GM06990 (cell line): ENCODE measurements at regions not wholly inside any gene's neighbourhood (a gene's known extent, or its start where the extent isn't known, plus 50 kb on each side); places are given as distances from the start of the nearest gene placed in this dataset.
"Not testable (repeated sequence)": the region's sequence is repeated elsewhere in the genome, so short reads cannot be mapped to it uniquely, and the experiment has no call there.

Source experiments
- DNase-seq: peaks from one replicate; pipeline ENCODE4 v3.0.0-alpha.2; 2011; ENCODE audit not compliant: insufficient read length; ENCODE audit errors: extremely low read depth
- H3K27me3 ChIP-seq: replicated peaks from 2 replicates; pipeline ENCODE4 v1.6.0; 2011; ENCODE audit warnings: low read length; ENCODE audit not compliant: control insufficient read depth, insufficient read depth
- H3K36me3 ChIP-seq: 2 replicates; pipeline ENCODE4 v1.5.1; 2011; ENCODE audit warnings: low read length; ENCODE audit not compliant: control insufficient read depth, insufficient read depth
- H3K4me3 ChIP-seq: replicated peaks from 2 replicates; pipeline ENCODE4 v1.5.1; 2011; ENCODE audit warnings: low read depth, mild to moderate bottlenecking, control low read depth, low read length
- TF ChIP-seq, protein P1 (sequence below): IDR thresholded peaks from 2 replicates; pipeline ENCODE4 v1.5.1; 2011; ENCODE audit warnings: low read length, control low read depth, mild to moderate bottlenecking, inconsistent platforms; ENCODE audit not compliant: insufficient read depth, poor library complexity, severe bottlenecking

DNA sequence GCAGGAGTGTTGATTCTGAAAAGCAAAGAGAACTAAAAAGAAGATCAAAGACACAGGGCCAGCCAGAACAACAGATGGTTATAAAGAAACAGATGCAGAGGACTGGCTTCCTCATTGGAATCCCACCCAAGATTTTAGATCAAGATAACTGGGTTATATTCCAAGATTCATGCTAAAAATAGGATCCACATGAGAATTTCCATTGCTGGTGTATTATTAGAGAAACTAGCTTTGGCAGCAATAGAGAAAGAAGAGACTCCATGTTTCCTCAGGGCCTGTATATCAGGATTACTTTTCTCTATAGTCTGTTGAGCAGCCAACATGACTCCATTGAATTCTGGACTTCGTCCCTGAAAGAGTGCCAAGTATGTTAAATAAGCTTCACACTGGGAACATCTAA lies 367.3 kb downstream of the TUSC1 start:
- H3K27me3 ChIP-seq, result no peaks in the 10 kb centered on the region
- TF ChIP-seq, protein P1, sequence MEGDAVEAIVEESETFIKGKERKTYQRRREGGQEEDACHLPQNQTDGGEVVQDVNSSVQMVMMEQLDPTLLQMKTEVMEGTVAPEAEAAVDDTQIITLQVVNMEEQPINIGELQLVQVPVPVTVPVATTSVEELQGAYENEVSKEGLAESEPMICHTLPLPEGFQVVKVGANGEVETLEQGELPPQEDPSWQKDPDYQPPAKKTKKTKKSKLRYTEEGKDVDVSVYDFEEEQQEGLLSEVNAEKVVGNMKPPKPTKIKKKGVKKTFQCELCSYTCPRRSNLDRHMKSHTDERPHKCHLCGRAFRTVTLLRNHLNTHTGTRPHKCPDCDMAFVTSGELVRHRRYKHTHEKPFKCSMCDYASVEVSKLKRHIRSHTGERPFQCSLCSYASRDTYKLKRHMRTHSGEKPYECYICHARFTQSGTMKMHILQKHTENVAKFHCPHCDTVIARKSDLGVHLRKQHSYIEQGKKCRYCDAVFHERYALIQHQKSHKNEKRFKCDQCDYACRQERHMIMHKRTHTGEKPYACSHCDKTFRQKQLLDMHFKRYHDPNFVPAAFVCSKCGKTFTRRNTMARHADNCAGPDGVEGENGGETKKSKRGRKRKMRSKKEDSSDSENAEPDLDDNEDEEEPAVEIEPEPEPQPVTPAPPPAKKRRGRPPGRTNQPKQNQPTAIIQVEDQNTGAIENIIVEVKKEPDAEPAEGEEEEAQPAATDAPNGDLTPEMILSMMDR, result no peak
- no peaks in the 10 kb centered on the region for H3K36me3 ChIP-seq
- no peak overlapping the region for H3K4me3 ChIP-seq
- no peak for DNase-seq

DNA sequence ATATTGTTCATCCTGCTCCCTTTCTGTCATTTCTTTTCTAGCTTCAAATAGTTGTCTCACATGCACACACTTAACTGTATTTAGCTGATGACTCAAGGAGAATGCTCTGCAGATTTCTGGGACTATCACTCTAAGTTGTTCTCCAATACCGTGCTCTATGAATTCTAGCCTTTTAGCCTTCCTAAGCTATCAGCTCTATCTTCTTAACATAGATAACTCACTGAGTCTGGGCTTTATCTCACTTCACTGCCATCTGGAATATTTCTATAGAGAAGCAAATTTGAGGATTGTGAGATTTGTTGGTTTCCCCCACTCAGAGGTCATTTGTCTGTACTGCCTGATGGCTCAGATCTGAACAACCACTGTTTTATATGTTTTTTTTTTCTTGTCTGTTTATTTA lies 369.7 kb downstream of the TUSC1 start:
- Histone ChIP-seq H3K27me3 (no peaks in the 10 kb centered on the region), H3K36me3 (no peaks in the 10 kb centered on the region), H3K4me3 (no peak overlapping the region)
- TF ChIP-seq, protein P1, result no peak
- no peak for DNase-seq

DNA sequence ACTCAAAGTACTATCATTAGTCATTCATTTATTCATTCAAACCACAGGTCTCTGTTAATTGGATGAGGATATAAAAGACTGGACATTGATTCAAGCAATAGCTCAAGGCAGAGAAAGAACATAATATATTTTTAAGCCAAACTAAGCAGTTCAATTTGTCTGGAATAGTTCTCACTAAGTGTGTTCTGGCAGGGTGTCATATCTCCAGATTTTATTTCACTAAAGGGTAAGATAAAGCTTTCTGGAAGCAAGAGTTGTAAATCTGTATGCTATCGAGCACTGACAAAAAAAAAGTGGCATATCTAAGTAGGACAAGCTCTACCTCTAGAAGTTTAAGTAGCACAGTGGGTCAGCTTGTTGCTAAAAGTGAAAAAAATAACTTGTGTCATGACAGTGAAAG lies 375.6 kb downstream of the TUSC1 start:
- Histone ChIP-seq H3K27me3 (no peaks in the 10 kb centered on the region), H3K4me3 (no peak overlapping the region), H3K36me3 (no peaks in the 10 kb centered on the region)
- no peak for DNase-seq
- TF ChIP-seq, protein P1, result no peak

DNA sequence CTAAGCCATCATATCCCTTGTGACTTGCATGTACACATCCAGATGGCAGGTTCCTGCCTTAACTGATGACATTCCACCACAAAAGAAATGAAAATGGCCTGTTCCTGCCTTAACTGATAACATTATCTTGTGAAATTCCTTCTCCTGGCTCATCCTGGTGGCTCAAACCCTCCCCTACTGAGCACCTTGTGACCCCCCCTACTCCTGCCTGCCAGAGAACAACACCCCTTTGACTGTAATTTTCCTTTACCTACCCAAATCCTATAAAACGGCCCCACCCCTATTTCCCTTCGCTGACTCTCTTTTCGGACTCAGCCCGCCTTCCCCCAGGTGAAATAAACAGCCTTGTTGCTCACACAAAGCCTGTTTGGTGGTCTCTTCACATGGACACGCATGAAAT lies 390.0 kb downstream of the TUSC1 start:
- not testable (repeated sequence) for DNase-seq, H3K27me3 ChIP-seq, H3K4me3 ChIP-seq, H3K36me3 ChIP-seq

DNA sequence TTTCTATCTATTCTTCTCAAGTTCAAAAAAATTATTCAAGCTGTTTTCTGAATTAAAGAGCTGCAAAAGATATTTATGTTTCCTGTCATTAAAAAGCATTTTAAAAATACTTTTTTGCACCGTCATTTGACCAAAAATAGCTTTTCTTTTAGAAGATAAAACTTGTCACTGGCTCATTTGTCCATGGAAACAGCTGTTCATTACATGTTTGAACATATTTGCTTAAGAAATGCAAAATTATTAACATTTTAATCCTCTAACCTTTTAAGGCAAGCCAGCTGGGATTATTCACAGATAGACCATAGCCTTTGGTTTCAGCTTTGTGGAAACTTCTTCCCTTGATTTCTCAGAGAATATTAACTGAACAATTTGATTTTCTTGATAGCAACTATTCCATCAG lies 393.9 kb downstream of the TUSC1 start:
- no peak for DNase-seq
- TF ChIP-seq, protein P1, result no peak
- no peaks in the 10 kb centered on the region for H3K27me3 ChIP-seq

DNA sequence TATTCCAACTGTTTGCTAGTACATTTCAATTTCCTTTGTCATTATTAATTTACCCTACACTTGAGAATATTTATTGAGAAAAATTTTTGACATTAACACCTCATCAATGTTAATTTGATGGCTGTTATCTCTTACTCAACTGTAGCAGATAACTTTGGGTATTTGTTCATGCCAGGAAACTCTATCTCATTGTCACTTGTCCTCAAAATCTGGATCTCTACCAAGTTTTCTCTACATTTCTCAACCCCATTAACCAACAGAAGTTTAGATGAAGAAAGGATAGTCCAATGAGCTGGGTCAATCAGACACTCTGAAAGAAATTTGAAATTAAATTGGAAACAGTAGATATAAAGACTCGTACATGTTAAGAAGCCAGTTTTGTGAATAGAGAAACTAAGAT lies 395.3 kb downstream of the TUSC1 start:
- TF ChIP-seq, protein P1, result no peak
- no peak for DNase-seq
- no peaks in the 10 kb centered on the region for H3K36me3 ChIP-seq
- H3K27me3 ChIP-seq, result no peaks in the 10 kb centered on the region
- H3K4me3 ChIP-seq, result no peak overlapping the region

More for the DNA sequence above, 393.9 kb downstream of the TUSC1 start:
- Histone ChIP-seq H3K36me3 (no peaks in the 10 kb centered on the region), H3K4me3 (no peak overlapping the region)
